ENCODE measurements at regions not wholly inside any gene's neighbourhood (a gene's known extent, or its start where the extent isn't known, plus 50 kb on each side); places are given as distances from the start of the nearest gene placed in this dataset.

GRCh38 chr2:222782201-222782730, 78.6 kb upstream of the ACSL3 start:
- no peak for TF ChIP-seq CTCF (IDR thresholded peaks at IDR 0.05)
- no peak for ATAC-seq
- no peak overlapping the region for H3K4me3 ChIP-seq
- DNase-seq: no peak
- H3K4me1 ChIP-seq (ENCODE audit: low read depth): peaks cover 4% of the 10 kb centered on the region
- no peaks in the 10 kb centered on the region for H3K9me3 ChIP-seq
- H3K36me3 ChIP-seq (ENCODE audit: low read depth): no peaks in the 10 kb centered on the region
- intact Hi-C loops (cut with DNase I, micrococcal nuclease): no loop called here

- ATAC-seq: no peak
- Histone ChIP-seq H3K4me3 (no peak overlapping the region), H3K36me3 (ENCODE audit: low read depth) (no peaks in the 10 kb centered on the region), H3K4me1 (ENCODE audit: low read depth) (peaks cover 4% of the 10 kb centered on the region), H3K9me3 (no peaks in the 10 kb centered on the region)
- DNase-seq: no peak
- TF ChIP-seq CTCF (IDR thresholded peaks at IDR 0.05): no peak
- intact Hi-C loops (cut with DNase I, micrococcal nuclease): no loop called here
These were observed 77.2 kb upstream of the ACSL3 start for GRCh38 chr2:222783592-222783991.

GRCh38 chr2:222790932-222791331, 69.9 kb upstream of the ACSL3 start:
- TF ChIP-seq CTCF (IDR thresholded peaks at IDR 0.05): no peak
- H3K9me3 ChIP-seq: no peaks in the 10 kb centered on the region
- intact Hi-C loops (cut with DNase I, micrococcal nuclease): no loop called here
- H3K36me3 ChIP-seq (ENCODE audit: low read depth): no peaks in the 10 kb centered on the region
- DNase-seq (no peak), ATAC-seq (no peak)
- no peak overlapping the region for H3K4me3 ChIP-seq
- peaks cover 7% of the 10 kb centered on the region for H3K4me1 ChIP-seq (ENCODE audit: low read depth)

- intact Hi-C loops (cut with DNase I, micrococcal nuclease): no loop called here
- no peaks in the 10 kb centered on the region for H3K9me3 ChIP-seq
- TF ChIP-seq CTCF (IDR thresholded peaks at IDR 0.05): no peak
- H3K36me3 ChIP-seq (ENCODE audit: low read depth): no peaks in the 10 kb centered on the region
- no peak overlapping the region for H3K4me3 ChIP-seq
- no peak for ATAC-seq
- DNase-seq: no peak
- H3K4me1 ChIP-seq (ENCODE audit: low read depth): peaks cover 16% of the 10 kb centered on the region
These were observed 68.7 kb upstream of the ACSL3 start for GRCh38 chr2:222792001-222792611.

- DNase-seq (no peak), ATAC-seq (no peak)
- Histone ChIP-seq H3K9me3 (no peaks in the 10 kb centered on the region), H3K36me3 (ENCODE audit: low read depth) (no peaks in the 10 kb centered on the region), H3K4me1 (ENCODE audit: low read depth) (peaks cover 22% of the 10 kb centered on the region), H3K4me3 (no peak overlapping the region)
- no peak for TF ChIP-seq CTCF (IDR thresholded peaks at IDR 0.05)
- intact Hi-C loops (cut with DNase I, micrococcal nuclease): no loop called here
These were observed 66.0 kb upstream of the ACSL3 start for GRCh38 chr2:222794585-222795449.
